GM03348 (cell line): ENCODE measurements at regions not wholly inside any gene's neighbourhood (a gene's known extent, or its start where the extent isn't known, plus 50 kb on each side); places are given as distances from the start of the nearest gene placed in this dataset.
A peak's percentile ranks its signal among the peaks of the same experiment; 100 is the strongest.

ENCODE experiments used
- DNase-seq: peaks from one replicate; pipeline ENCODE4 v3.0.0; 2012; ENCODE audit warnings: low spot score

DNA sequence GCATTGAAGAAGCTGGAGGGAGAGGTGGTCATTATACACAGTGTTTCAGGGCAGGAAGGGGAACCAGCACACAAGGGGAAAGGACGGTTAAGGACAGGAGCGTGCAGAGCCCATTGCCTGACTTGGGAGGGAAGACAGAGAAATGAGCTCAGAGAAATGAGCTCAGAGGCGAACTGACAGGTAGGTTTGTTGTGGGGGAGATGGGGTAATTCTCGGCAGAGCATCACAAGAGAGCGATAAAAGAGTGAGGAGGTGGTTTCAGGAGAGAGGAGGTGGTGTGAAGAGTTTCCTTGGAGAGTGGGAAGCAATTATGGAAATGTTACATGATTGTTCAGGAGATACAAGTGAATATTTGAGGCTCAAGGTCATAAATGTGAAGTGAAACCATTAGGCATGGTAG, 61.0 kb downstream of the MRGPRX1 start:
- DNase-seq = no peak

DNA sequence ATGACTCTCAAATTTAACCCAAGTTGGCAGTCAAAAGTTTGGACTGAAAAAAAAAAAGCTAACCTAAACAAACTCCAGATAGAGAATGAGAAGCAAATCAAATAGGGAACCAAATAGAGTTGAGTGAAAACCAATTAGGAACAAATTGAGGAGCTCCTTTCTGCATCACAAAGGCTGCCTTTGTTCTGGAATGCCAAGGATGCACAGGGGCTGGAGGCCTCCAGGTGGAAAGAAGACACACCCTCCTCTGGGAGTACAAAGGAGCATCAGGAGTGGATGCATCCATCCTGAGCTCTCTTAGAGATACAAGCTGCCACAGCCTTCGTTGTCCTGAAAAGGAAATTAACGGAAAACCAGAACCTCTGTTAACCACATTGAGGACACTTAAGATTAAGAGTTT, 73.3 kb downstream of the MRGPRX1 start:
- DNase-seq = no peak

DNA sequence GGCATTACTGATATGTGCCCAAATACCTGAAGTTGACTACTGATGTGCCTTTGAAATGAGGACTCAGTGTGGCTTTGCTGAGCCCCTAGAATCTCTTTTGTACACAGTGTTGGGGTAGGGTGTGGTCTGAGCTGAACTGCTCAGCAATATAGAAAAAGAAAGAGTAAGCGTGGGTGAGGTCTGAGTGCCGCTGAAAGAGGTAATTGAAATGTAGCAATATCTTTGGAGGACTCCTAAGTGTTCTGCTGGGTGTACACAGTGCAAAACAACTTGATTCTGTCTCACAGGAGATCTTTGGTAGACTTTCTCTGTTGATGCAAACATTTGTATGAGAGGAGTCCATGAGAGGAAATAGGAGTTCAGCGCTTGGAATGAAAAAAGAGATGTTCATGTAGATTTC, 73.7 kb upstream of the PTPN5 start:
- no peak for DNase-seq

- DNase-seq = no peak
Measured at GRCh38 chr11:18853086-18853720, 61.6 kb upstream of the PTPN5 start.

- no peak for DNase-seq
Measured at GRCh38 chr11:18849406-18849805, 57.8 kb upstream of the PTPN5 start.

DNA sequence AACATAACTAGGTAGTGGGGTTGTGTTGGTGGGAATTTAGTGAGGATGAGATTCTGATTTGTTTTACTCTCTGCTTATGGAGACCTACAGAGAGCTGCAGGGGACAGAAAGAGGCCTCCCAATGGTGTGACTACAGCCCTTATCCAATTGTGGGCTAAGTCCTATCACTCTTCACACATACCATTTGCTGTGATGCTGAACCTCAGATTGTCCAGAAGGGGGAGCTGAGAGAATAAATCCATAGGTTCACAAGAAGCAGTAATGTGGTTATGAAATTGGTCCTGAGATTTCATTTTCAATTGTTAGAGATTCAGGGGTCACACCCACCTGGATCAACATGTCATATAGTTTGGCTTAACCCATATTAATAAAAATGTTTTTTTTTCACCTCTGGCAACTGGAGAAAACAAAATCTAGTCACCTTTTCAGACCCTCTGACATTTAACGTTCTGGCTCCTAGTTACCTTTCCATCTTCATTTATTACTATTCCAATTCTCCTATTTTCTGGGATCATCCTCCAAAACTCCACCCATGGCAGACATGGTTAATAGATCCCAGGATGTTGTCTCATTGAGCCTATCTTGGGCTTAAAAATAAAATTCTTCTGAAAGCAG, 53.3 kb upstream of the PTPN5 start:
- DNase-seq = peak; percentile 45
